Stimulated activated CD4-positive, alpha-beta T cell treated with anti-CD3 and anti-CD28 coated beads, Interleukin-1b, Interleukin-23, amount 100 ng/mL, for 1 hour (primary cell): ENCODE measurements at regions not wholly inside any gene's neighbourhood (a gene's known extent, or its start where the extent isn't known, plus 50 kb on each side); places are given as distances from the start of the nearest gene placed in this dataset.

Experiments used
- DNase-seq, 2 donors: peaks; one replicate each; pipeline ENCODE4 v3.0.0-alpha.2; 2020; ENCODE audit warnings: low read depth in 2 of 2

DNA sequence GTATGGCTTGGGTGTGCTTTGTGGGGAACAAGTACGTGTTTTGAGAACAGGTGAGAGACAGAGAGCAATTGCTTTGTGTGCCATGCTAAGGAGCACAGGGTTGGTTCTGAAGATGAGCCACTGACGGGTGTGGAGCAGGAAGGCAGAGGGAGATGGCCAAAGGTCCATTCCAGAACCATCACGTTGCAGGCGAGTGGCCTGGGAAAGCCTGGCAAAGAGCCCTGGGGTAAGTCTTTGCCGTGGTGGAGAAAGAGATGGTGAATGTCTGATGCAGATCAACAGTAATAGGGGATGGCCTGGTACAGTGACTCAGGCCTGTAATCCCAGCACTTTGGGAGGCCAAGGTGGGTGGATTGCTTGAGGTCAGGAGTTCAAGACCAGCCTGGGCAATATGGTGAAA, 93.5 kb upstream of the ZNF521 start:
- no peak for DNase-seq

GRCh38 chr18:25443776-25444175, 91.8 kb upstream of the ZNF521 start:
- DNase-seq: no peak

DNA sequence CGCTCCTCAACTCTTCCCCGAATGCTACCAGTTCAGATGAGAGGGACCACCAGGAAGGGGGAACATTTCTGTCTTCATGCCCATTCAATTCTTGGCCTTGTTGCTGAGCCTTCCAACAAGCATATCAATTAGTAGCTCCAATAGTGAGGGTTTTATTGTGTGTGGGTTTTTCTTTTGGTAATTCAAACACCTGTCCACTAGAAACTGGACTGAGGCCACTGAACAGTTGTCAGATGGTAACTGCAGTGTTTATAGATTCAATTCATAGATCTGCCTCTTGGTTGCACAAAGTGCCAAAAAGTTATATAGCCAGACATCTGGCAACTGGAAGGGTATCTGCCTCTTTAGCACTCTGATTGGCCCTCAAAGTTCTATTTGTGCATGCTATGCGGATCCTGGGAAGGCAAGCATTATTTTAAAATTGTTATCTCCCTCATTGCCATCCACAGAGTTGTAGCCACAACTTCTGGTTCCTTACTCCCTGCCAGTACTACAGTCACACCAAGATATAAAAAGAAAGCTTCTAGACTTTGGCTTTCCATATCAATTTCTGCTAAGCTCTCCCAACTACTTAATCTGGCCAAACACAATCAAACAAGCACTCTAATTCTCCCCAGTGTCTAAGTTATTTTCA, 83.3 kb upstream of the ZNF521 start:
- DNase-seq: no peak

GRCh38 chr18:25434745-25435144, 82.8 kb upstream of the ZNF521 start:
- DNase-seq: no peak

GRCh38 chr18:25433590-25433989, 81.6 kb upstream of the ZNF521 start:
- no peak for DNase-seq

- DNase-seq: no peak
Observed at GRCh38 chr18:25425024-25425423, 73.1 kb upstream of the ZNF521 start.

DNA sequence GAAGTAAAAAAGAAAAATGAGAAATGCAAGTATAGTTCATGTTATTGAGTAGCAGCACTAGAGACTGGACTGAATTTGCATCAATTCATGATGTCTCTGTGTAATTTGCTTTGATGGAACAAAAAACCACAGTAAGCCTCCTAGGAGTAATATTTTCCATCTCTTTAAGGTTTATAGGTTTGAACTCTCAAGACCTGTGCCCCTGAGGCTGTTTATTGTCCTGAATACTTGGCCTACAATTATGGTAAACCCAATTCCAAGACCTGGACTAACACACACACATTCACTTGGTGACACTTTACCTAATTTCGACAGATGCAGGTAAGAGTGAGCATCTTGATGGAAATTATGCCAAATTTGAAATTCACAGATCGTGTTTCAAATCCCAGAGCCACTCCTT, 71.8 kb upstream of the ZNF521 start:
- no peak for DNase-seq

- no peak for DNase-seq
Observed at GRCh38 chr18:25423267-25423666, 71.3 kb upstream of the ZNF521 start.

DNA sequence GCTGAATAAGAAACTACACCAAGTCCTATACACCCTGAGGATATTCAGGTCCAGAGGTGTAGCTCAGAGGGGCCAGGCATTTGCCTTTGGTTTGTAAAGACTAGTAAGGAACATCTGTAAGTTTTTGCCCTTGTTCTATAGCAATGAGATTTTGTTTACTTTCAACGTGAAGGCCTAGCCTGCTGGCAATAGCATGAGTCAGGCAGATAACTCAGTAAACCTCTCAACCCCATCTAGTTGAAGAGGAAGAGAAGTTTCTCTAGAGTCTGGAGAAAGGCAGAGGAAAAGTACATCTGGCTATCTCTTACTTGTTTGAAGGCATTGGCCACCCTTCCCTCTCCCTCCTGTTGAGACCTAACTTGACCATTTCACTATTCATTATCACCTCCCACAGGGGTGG, 70.3 kb upstream of the ZNF521 start:
- no peak for DNase-seq

DNA sequence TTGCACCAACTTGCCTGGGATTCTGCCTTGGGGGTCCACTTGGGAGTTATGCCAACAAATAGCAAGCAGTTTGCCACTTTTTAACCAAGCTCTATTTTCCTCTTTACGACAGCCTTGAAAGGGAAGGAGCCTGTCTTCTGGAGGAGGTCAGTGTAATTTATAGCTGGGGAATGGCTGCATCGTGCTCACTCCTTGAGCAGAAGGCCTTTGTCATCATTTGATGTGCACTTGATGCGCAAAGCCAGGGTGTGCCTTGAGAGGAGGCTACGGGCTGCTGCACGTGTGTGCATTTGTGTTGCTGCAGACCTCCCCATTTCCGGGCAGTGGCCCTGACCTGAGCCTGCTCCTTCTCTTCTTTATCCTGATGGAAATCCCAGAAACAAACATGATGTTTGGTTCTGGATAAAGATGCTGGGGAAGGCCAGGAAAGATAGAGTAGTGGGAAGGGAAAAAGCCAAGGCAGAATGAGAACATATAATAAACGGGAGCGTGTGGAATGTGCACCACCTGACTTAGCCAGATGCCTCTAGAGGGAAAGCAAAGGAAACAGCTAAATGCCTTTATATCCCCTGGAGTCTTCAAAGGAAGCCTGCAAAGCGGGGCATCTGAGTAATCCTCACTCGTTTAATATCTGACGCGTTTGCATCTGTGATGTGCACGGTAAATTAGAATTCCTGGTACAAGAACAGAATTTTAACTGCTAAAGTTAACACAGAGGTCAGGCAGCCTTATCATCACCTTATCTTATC, 68.3 kb upstream of the ZNF521 start:
- no peak for DNase-seq

DNA sequence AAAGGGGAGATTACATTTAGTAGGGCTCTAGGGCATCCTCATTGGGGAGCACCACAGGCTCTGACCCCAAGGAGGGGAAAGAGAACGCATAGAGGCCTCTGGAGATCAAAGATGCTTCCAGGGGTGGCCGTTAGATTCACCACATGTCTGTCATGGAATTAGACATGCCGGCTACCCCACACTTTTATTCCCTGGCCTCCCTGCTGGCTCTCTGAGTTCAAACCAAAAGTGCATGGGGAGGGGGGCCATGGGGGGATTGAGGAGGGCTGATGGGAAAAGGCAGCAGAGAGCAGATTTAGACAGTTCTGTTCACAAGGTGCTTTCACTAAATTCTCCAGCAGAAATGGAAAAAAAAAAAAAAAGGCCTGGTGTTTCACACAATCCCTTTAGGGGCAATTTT, 64.4 kb upstream of the ZNF521 start:
- DNase-seq: no peak

DNA sequence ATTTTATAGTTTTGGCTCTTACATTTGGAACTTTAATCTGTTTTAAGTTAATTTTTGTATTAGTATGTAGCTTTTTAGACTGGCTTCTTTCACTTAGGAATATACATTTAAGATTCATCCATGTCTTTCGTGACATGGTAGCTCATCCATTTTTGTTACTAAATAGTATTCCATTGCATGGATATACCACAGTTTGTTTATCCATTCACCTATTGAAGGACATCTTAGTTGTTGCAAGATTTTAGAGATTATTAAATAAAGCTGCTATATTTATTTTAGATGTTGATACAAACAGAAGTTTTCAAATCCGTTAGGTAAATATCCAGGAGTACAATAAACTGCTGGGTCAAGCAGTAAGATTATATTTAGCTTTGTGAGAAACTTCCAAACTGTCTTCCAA, 58.0 kb upstream of the ZNF521 start:
- no peak for DNase-seq

GRCh38 chr18:25408293-25408692, 56.3 kb upstream of the ZNF521 start:
- no peak for DNase-seq
